ENCODE measurements at regions not wholly inside any gene's neighbourhood (a gene's known extent, or its start where the extent isn't known, plus 50 kb on each side); places are given as distances from the start of the nearest gene placed in this dataset.
A peak's percentile ranks its signal among the peaks of the same experiment; 100 is the strongest.
"Not testable (repeated sequence)": the region's sequence is repeated elsewhere in the genome, so short reads cannot be mapped to it uniquely, and the experiment has no call there.

DNA sequence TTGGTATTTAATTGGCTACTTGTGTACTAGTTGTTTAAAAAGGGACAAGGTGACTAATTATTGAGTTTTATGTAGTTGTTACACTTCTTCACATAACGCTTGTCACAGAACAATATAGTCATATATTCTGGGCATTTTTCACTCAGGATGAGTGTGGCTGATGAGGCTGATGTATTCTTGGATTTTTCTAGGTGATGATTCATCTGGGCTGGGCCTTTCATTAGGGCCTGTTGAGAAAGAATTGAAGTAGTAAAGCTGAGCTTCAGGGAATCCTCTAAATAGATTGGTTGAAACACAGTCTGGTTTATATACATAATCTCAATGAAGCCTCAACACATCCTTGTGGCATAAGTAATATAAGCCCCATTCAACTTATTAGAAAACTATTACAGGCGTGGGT is 445.7 kb downstream of the DAD1 start:
- DNase-seq (ENCODE audit: low read depth, low spot score): peak; percentile 39
- H3K27ac ChIP-seq: no peak overlapping the region

DNA sequence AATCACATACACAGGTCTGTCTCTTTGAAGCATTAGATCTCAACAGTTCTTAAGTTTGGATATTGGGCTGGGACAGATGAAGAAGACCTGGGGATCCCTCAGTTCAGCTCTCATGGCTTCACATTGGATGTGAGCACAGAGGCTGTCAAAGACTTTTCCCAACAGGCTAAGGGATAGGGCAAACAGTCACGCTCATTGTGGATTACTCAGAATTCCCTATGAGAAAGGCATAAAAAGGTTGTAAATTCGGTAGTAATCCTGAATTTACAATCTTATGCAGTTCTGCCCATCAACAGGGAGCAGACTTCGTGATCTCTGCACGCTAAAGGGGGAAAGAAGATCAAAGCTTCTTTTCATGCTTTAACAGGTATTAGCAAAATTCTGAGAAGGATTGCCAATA is 448.4 kb downstream of the DAD1 start:
- H3K27ac ChIP-seq: no peak overlapping the region
- DNase-seq (ENCODE audit: low read depth, low spot score): no peak

DNA sequence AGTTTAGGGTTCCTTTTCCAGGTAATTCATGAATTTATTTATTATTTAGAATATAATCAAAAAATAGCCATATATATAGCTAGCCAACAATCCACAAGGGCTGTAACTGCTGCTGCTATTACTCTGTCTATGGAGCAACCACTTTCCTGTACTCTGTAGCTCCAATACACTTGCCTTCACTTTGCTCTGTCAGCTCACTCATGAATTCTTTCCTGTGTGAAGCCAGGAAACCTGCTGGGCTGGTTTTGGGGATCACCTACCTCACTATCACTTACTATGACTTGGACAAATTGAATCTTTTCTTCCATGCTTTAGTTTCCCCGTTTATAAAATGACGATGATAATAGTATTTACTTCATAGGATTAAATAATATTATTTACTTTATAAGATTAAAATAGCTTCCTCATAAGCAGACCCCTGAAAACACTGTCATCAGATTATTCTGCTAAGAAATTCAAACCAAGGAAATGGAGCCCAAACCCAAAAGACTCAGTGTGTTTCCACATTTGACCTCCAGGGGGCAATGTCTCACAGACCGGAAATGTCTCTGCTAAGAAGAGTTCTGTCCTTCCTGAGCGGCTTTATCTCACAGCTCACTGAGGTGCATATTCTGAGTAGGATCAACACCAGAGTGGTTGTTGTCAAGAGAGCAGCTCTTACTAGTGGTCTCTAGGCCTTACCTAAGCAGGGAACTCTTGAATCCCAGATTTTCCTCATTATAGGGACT is 457.1 kb downstream of the DAD1 start:
- no peak for DNase-seq (ENCODE audit: low read depth, low spot score)
- no peak overlapping the region for H3K27ac ChIP-seq

DNA sequence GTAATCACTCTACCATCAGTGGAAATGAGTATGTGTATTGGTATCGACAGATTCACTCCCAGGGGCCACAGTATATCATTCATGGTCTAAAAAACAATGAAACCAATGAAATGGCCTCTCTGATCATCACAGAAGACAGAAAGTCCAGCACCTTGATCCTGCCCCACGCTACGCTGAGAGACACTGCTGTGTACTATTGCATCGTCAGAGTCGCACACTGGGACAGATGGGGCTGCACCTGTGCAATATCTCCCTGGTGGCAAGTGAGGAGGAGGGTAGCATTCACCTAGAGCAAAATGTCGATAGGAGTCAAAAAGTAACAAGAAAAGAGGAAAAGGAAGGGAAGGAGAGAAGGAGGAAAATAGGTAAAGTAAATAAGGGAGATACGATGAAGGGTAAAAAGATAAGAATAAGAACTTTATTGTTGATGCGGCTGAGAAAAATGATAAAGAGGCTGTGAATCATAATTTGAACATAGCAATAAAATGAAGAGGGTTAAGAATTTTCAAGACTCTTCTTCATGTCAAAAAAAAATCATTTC is 450.5 kb upstream of the OR4E1 start:
- H3K27ac ChIP-seq: no peak overlapping the region
- DNase-seq (ENCODE audit: low read depth, low spot score): no peak

- DNase-seq (ENCODE audit: low read depth, low spot score): peak; percentile 48
- H3K27ac ChIP-seq: peak overlapping the region; percentile 36
Measured at GRCh38 chr14:22122829-22123560, 449.4 kb upstream of the OR4E1 start.

DNA sequence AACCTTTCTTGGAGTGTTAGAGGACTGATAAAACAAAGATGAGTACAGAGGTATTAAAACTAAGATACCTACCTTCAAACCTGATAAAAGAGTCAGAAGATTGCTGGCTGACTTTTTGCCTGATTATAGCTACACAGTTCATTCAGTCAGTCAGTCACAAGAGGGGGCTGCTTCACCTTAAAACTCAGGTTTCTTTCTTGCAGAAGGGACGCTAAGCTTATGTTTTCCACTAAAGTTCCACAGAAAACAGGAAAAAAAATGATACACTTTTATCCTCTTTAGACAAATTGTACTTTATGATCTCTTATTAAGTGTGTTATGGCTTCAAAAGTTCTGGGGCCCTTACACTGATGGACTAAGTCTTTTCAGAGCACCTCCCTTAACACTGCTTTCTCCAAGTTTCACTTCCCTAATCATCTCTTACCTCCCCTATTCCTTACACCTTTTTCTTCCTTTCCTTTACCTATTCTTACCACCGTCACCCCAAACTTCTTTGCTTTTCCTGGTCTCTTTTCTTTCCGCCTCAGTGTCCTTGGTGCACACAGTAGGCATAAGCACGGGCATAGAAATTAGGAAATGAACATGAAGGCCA is 448.7 kb upstream of the OR4E1 start:
- DNase-seq (ENCODE audit: low read depth, low spot score): no peak
- H3K27ac ChIP-seq: peak overlapping the region; percentile 36

DNA sequence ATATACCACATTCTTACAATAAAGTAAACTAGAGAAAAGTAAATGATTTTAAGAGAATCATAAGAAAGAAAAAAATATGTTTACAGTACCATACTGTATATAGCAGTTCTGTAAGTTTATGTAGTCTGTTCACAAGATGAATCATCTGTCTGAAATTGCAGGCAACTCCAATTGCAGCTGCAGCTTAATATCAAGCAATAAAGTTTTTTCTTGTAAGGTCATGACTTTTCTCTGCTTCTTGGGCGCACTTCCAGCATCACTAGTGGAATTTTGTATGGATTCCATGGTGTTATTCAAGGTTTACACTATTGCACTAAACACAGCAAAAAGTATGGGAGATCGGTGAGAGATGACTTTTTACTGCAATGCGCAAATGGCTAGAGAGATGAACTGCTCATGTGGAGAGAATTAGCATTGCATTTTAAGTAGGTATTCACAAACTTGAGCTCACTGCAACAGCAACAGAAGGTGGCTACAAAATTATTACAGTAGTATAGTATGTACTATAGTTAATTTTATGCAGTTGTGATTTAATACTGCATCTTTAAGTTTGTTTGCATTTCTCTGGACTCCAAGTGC is 445.4 kb upstream of the OR4E1 start:
- H3K27ac ChIP-seq: no peak overlapping the region
- no peak for DNase-seq (ENCODE audit: low read depth, low spot score)

DNA sequence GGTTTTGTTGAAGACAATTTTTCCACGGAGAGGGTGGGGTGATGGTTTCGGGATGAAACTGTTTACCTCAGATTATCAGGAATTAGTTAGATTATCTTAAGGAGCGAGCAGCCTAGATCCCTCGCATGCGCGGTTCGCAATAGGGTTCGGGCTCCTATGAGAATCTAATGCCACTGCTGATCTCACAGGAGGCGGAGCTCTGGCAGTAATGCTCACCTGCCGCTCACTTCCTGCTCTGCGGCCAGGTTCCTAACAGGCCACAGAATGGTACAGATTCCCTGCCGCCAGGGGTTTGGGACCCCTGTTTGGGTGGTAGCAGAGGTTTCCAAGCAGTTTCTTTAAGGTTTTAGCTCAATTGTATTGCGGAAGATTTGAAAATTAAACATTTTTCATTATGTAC is 439.8 kb upstream of the OR4E1 start:
- DNase-seq (ENCODE audit: low read depth, low spot score): no peak
- no peak overlapping the region for H3K27ac ChIP-seq

GRCh38 chr14:22112004-22112403 is 438.4 kb upstream of the OR4E1 start:
- DNase-seq (ENCODE audit: low read depth, low spot score): no peak
- H3K27ac ChIP-seq: no peak overlapping the region

DNA sequence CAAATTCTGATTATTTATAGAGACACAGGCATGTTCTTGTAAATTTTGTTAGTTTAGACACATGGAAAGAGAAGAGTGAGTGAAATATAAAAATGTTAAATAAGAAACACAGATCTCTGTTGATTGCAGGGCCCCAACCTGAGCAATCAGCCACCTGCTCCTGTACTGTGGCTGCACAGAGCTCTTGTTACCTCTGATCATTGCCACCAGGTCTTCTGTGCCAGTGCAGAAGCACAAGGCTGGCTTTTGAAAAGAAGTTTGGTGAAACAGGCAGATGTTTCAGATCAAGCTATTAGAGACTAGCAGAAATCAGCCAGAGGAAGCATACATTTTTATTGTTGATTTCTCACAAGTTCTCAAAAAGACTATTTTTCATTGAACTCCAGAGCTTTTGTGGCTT is 434.1 kb upstream of the OR4E1 start:
- no peak for DNase-seq (ENCODE audit: low read depth, low spot score)
- H3K27ac ChIP-seq: peak overlapping the region; percentile 25

GRCh38 chr14:22106700-22107697 is 433.4 kb upstream of the OR4E1 start:
- H3K27ac ChIP-seq: peak overlapping the region; percentile 25
- peak; percentile 91 for DNase-seq (ENCODE audit: low read depth, low spot score)

DNA sequence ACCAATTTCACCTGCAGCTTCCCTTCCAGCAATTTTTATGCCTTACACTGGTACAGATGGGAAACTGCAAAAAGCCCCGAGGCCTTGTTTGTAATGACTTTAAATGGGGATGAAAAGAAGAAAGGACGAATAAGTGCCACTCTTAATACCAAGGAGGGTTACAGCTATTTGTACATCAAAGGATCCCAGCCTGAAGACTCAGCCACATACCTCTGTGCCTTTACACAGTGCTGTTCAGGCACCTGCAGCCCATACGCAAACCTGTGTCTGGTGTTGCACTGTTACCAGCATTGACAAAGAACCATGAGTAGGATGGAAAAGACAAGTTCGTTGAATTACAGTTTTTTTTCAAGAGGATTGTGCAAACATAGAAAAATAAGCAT is 432.0 kb upstream of the OR4E1 start:
- no peak for DNase-seq (ENCODE audit: low read depth, low spot score)
- no peak overlapping the region for H3K27ac ChIP-seq

DNA sequence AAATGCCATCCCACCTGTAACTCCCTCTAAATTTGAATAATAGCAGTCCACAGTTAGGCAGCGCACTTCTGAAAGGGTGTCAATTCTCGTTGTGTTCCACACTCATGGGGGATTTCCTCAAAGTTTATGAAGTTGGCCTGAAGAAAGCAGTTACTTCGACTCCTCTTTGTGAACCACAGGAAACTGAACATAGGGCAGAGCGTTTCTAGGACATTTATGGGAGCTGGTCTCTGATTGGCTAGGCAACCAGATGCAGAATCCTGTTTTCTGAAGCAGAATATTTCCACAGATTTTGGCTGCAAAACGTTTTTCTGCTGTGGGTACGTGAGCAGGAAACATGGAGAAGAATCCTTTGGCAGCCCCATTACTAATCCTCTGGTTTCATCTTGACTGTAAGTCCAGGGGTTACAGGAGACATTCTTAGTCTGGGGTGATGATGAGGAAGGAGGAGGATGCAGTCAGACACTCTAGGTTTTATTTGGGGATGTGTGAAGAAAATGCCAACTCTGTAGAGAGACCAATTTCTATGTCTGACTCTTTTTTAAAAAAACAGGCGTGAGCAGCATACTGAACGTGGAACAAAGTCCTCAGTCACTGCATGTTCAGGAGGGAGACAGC is 431.5 kb upstream of the OR4E1 start:
- DNase-seq (ENCODE audit: low read depth, low spot score): no peak
- H3K27ac ChIP-seq: no peak overlapping the region

GRCh38 chr14:22100764-22101120 is 427.1 kb upstream of the OR4E1 start:
- DNase-seq (ENCODE audit: low read depth, low spot score); H3K27ac ChIP-seq: not testable (repeated sequence)

- DNase-seq (ENCODE audit: low read depth, low spot score): peak; percentile 58
Measured at GRCh38 chr14:22099942-22100763, 426.5 kb upstream of the OR4E1 start.

GRCh38 chr14:22098435-22098834 is 424.8 kb upstream of the OR4E1 start:
- no peak overlapping the region for H3K27ac ChIP-seq
- DNase-seq (ENCODE audit: low read depth, low spot score): no peak

More at GRCh38 chr14:22099942-22100763, 426.5 kb upstream of the OR4E1 start:
- no peak overlapping the region for H3K27ac ChIP-seq

GRCh38 chr14:22097586-22098292 is 424.1 kb upstream of the OR4E1 start:
- DNase-seq (ENCODE audit: low read depth, low spot score): no peak
- no peak overlapping the region for H3K27ac ChIP-seq

DNA sequence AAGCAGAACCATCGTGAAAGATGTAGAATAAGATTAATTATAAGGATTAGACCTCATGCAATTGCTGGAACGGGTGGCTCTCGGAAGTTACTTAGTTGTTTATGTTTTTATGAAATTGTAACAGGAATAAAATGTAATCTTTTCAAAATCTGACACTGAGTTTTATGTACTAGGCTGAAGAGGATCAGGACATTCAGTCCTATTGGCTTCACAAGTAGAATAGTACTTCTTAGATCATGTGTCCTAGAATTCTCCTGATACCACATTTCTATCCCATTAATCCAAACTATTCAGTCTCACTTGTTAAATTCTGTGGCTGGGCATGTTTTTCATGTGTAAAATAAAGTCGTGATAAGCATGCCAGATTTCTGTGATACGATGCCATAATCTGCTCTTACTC is 423.5 kb upstream of the OR4E1 start:
- no peak for DNase-seq (ENCODE audit: low read depth, low spot score)
- no peak overlapping the region for H3K27ac ChIP-seq
